Smooth muscle cell (in vitro differentiated cells): ENCODE measurements at regions not wholly inside any gene's neighbourhood (a gene's known extent, or its start where the extent isn't known, plus 50 kb on each side); places are given as distances from the start of the nearest gene placed in this dataset.

ENCODE experiments used
- DNase-seq: peaks from one replicate; lab custom pipeline; 2025; ENCODE audit not compliant: unreplicated experiment; lab: John Stamatoyannopoulos, UW
- H2AFZ ChIP-seq: fragments of 200-600 bp; sonication (generic); 2 replicates; pipeline ENCODE4 v1.6.0; 2016; ENCODE audit warnings: antibody characterized with exemption, low read depth, mild to moderate bottlenecking
- H3F3A ChIP-seq: fragments of 200-600 bp; sonication (generic); 2 replicates; pipeline ENCODE4 v1.6.0; 2017; ENCODE audit warnings: antibody characterized with exemption, low read depth
- H3K27ac ChIP-seq: fragments of 200-600 bp; sonication (generic); 2 replicates; pipeline ENCODE4 v1.5.1; 2016; ENCODE audit warnings: low read depth, mild to moderate bottlenecking
- H3K27me3 ChIP-seq: fragments of 200-600 bp; sonication (generic); 2 replicates; pipeline ENCODE4 v1.6.1; 2016; ENCODE audit warnings: low read depth, mild to moderate bottlenecking
- H3K36me3 ChIP-seq: fragments of 200-600 bp; sonication (generic); 2 replicates; pipeline ENCODE4 v1.5.1; 2016; ENCODE audit warnings: low read depth
- H3K4me1 ChIP-seq: fragments of 200-600 bp; sonication (generic); 2 replicates; pipeline ENCODE4 v1.5.1; 2016; ENCODE audit warnings: low read depth
- H3K4me2 ChIP-seq: fragments of 200-600 bp; sonication (generic); 2 replicates; pipeline ENCODE4 v1.6.0; 2016; ENCODE audit warnings: mild to moderate bottlenecking
- H3K4me3 ChIP-seq: fragments of 200-600 bp; sonication (generic); 2 replicates; pipeline ENCODE4 v1.5.1; 2016; ENCODE audit warnings: mild to moderate bottlenecking
- H3K79me2 ChIP-seq: fragments of 200-600 bp; sonication (generic); 2 replicates; pipeline ENCODE4 v1.6.0; 2016; ENCODE audit warnings: low read depth, mild to moderate bottlenecking
- H3K9ac ChIP-seq: fragments of 200-600 bp; sonication (generic); 2 replicates; pipeline ENCODE4 v1.6.0; 2016; ENCODE audit warnings: low read depth
- H3K9me3 ChIP-seq: fragments of 200-600 bp; sonication (generic); replicated peaks from 2 replicates; pipeline ENCODE4 v1.5.1; 2016; ENCODE audit warnings: low read depth
- H4K20me1 ChIP-seq: fragments of 200-600 bp; sonication (generic); 2 replicates; pipeline ENCODE4 v1.6.0; 2016; ENCODE audit warnings: low read depth
- WGBS: methylation state at CpG from one replicate; pipeline ENCODE4 v1.1.7; 2016; ENCODE audit warnings: low lambda C conversion rate; 5-methylcytosine and 5-hydroxymethylcytosine counted together
- TF ChIP-seq, protein P1 (sequence below): fragments of 200-600 bp; sonication (generic); IDR thresholded peaks from 2 replicates; pipeline ENCODE4 v1.5.1; 2017; ENCODE audit warnings: borderline replicate concordance, mild to moderate bottlenecking, antibody characterized with exemption; ENCODE audit not compliant: insufficient read depth, poor library complexity, severe bottlenecking

DNA sequence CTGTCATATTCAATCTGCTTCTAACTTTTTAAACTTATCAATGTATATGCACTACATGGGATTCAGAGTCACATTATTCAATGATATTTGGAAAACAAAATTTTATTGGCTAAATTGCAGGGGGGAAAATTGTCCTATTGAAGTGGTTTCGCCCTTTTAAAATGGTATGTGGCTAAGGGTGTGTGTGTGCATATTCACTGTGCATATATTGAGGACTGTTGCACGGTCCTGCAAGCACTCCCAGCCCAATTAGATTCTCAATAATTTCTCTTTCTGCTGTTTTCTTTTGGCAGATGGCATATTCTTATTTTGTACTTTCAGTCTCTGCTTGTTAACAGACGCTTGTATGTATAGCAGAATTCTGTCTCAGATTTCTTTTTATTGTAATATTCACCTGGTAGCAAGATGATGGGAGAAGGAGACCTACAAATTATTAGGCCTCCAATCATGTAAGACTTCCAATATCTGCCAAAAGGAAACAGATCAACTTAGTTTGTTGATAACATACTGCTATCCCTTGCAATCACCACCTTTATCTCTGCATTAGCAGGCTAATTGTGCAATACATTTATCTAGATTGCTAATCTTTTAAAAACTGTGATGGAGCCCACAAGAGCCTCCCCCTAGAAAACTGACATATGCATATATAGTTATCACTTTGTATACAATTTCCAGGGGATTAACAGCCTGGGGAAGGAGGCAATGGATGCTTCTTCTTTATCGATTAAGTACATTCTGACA lies 411.5 kb downstream of the PLK2 start:
- H3K4me3 ChIP-seq: no peak overlapping the region
- H3K9ac ChIP-seq: no peak overlapping the region
- no peaks in the 10 kb centered on the region for H3K9me3 ChIP-seq
- WGBS: 85% methylated on average over 4 of the region's 4 CpGs
- TF ChIP-seq, protein P1, sequence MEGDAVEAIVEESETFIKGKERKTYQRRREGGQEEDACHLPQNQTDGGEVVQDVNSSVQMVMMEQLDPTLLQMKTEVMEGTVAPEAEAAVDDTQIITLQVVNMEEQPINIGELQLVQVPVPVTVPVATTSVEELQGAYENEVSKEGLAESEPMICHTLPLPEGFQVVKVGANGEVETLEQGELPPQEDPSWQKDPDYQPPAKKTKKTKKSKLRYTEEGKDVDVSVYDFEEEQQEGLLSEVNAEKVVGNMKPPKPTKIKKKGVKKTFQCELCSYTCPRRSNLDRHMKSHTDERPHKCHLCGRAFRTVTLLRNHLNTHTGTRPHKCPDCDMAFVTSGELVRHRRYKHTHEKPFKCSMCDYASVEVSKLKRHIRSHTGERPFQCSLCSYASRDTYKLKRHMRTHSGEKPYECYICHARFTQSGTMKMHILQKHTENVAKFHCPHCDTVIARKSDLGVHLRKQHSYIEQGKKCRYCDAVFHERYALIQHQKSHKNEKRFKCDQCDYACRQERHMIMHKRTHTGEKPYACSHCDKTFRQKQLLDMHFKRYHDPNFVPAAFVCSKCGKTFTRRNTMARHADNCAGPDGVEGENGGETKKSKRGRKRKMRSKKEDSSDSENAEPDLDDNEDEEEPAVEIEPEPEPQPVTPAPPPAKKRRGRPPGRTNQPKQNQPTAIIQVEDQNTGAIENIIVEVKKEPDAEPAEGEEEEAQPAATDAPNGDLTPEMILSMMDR: no peak
- no peak for DNase-seq
- H3K27ac ChIP-seq: no peak overlapping the region
- no peaks in the 10 kb centered on the region for H3K27me3 ChIP-seq
- H3F3A ChIP-seq: no peaks in the 10 kb centered on the region
- H3K79me2 ChIP-seq: no peaks in the 10 kb centered on the region
- H3K4me1 ChIP-seq: no peaks in the 10 kb centered on the region
- H2AFZ ChIP-seq: no peak overlapping the region
- no peaks in the 10 kb centered on the region for H3K36me3 ChIP-seq
- H4K20me1 ChIP-seq: no peaks in the 10 kb centered on the region
- H3K4me2 ChIP-seq: no peak overlapping the region

DNA sequence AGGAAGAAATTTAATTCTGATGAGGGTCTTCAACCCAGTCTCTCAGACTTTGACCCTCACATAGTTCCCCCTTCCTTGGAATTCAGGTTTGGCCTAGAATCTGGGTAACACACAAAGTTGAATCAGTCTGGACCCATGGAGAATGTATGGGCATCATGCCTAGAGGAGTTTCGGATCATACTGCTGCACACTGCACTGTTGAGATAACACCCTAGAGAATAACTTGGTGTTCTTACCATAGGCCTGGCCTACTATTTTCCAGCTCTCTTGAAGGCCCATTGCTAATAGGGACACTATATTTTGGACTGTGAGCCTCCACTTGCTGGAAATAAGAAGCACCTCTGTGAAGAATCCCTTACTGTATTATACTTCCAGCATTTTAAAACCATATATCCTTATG lies 413.5 kb downstream of the PLK2 start:
- H3K79me2 ChIP-seq: no peaks in the 10 kb centered on the region
- H3K9me3 ChIP-seq: no peaks in the 10 kb centered on the region
- no peak for DNase-seq
- no peaks in the 10 kb centered on the region for H3K27me3 ChIP-seq
- WGBS: 93% methylated on average over 1 of the region's 1 CpG
- no peak overlapping the region for H2AFZ ChIP-seq
- H3K9ac ChIP-seq: no peak overlapping the region
- H3K36me3 ChIP-seq: no peaks in the 10 kb centered on the region
- H3K4me3 ChIP-seq: no peak overlapping the region
- H3K27ac ChIP-seq: no peak overlapping the region
- no peak overlapping the region for H3K4me2 ChIP-seq
- TF ChIP-seq, protein P1: no peak
- no peaks in the 10 kb centered on the region for H3K4me1 ChIP-seq
- H3F3A ChIP-seq: no peaks in the 10 kb centered on the region
- no peaks in the 10 kb centered on the region for H4K20me1 ChIP-seq

DNA sequence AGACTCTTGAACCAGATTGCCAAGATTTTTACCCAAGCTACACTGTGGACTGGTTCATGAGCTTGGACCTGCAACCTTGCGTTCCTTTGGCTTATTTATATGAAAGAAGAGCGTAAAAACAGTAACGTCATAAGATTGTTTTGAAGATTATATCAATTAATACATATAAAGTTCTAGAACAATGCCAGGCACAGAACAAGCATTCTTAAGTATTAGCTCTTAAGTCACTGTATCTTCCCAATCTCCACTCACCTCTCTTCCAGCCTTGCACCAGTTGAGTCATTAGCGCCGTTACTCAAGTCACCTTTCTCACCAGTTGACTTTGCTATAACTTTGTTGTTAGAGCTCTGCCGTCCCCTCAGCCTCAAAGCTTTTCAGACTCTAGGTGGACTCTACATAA lies 415.7 kb downstream of the PLK2 start:
- Histone ChIP-seq H3K27me3 (no peaks in the 10 kb centered on the region), H3K4me2 (peak overlapping the region; percentile 21), H4K20me1 (no peaks in the 10 kb centered on the region), H3K4me1 (no peaks in the 10 kb centered on the region), H3K79me2 (no peaks in the 10 kb centered on the region), H2AFZ (no peak overlapping the region), H3K36me3 (no peaks in the 10 kb centered on the region), H3K9ac (no peak overlapping the region), H3K27ac (no peak overlapping the region), H3K9me3 (no peaks in the 10 kb centered on the region), H3F3A (no peaks in the 10 kb centered on the region), H3K4me3 (no peak overlapping the region)
- TF ChIP-seq, protein P1: no peak
- 74% methylated on average over 6 of the region's 6 CpGs for WGBS
- DNase-seq: no peak
